Lung (tissue), 11 donors: ENCODE measurements at regions not wholly inside any gene's neighbourhood (a gene's known extent, or its start where the extent isn't known, plus 50 kb on each side); places are given as distances from the start of the nearest gene placed in this dataset.

ENCODE experiments used
- ATAC-seq: fragments of 200-7000 bp; cut with Tn5 transposase; one replicate; pipeline ENCODE4 v1.9.1; 2020; ENCODE audit warnings: moderate number of reproducible peaks; ENCODE audit not compliant: insufficient read depth, low FRiP score
- DNase-seq, 3 donors: peaks; one replicate each; pipeline ENCODE4 v3.0.0-alpha.2; 2013 to 2017
- H3K27ac ChIP-seq, 2 donors: one replicate each; pipeline ENCODE4 v1.5.1; 2013; ENCODE audit warnings: mild to moderate bottlenecking in 2 of 2, moderate library complexity in 2 of 2, control low read depth in 1 of 2, inconsistent platforms in 1 of 2, low read depth in 1 of 2, low read length in 1 of 2
- H3K27me3 ChIP-seq, 3 donors: one replicate each; pipeline ENCODE4 v1.5.1; 2013; ENCODE audit warnings: low read length in 2 of 3; ENCODE audit not compliant: control insufficient read depth in 3 of 3, insufficient read depth in 3 of 3
- H3K36me3 ChIP-seq, 4 donors: one replicate each; pipeline ENCODE4 v1.5.1; 2013; ENCODE audit warnings: low read length in 4 of 4, mild to moderate bottlenecking in 1 of 4, moderate library complexity in 1 of 4; ENCODE audit not compliant: control insufficient read depth in 4 of 4, insufficient read depth in 4 of 4
- H3K4me1 ChIP-seq, 5 donors: one replicate each; pipeline ENCODE4 v1.5.1; 2013; ENCODE audit warnings: low read length in 5 of 5, mild to moderate bottlenecking in 2 of 5, moderate library complexity in 1 of 5; ENCODE audit not compliant: control insufficient read depth in 5 of 5, insufficient read depth in 5 of 5
- H3K4me3 ChIP-seq: one replicate; pipeline ENCODE4 v1.5.1; 2013; ENCODE audit warnings: mild to moderate bottlenecking, control low read depth, moderate library complexity
- H3K9ac ChIP-seq, 2 donors: one replicate each; pipeline ENCODE4 v1.5.1; 2013; ENCODE audit warnings: low read length in 2 of 2, control low read depth in 1 of 2; ENCODE audit not compliant: insufficient read depth in 1 of 2
- H3K9me3 ChIP-seq, 4 donors: one replicate each; pipeline ENCODE4 v1.5.1; 2013; ENCODE audit warnings: low read length in 3 of 4, mild to moderate bottlenecking in 1 of 4, moderate library complexity in 1 of 4; ENCODE audit not compliant: control insufficient read depth in 4 of 4, insufficient read depth in 3 of 4
- CTCF ChIP-seq: IDR thresholded peaks from 2 replicates; pipeline ENCODE4 v1.5.1; 2012; ENCODE audit warnings: mild to moderate bottlenecking; ENCODE audit errors: control extremely low read depth, extremely low read depth
- WGBS, 2 donors: extraction: QIAGEN DNeasy Blood & Tissue Kit; methylation state at CpG; one replicate each; pipeline ENCODE4 v1.1.7; 2013; 5-methylcytosine and 5-hydroxymethylcytosine counted together
- donor health status: control.
- donor health status: control.
- donor health status: Bipolar disorder and iron deficiency.
- donor health status: healthy.
- donor health status: DM: yes; HTN: yes; CAD: no.

GRCh38 chr14:39851202-39851601 is 419.0 kb upstream of the FBXO33 start:
- Histone ChIP-seq H3K27ac (no peak overlapping the region), H3K4me3 (no peak overlapping the region), H3K27me3 (no peaks in the 10 kb centered on the region), H3K36me3 (no peaks in the 10 kb centered on the region), H3K9ac (no peak overlapping the region), H3K9me3 (no peaks in the 10 kb centered on the region), H3K4me1 (no peaks in the 10 kb centered on the region)
- WGBS, 2 donors = 47 to 60% methylated on average over 1 of the region's 1 CpG
- ATAC-seq (no peak), DNase-seq (no peak)
- no peak for TF ChIP-seq CTCF

GRCh38 chr14:39847852-39848251 is 415.6 kb upstream of the FBXO33 start:
- 76 to 89% methylated on average over 5 of the region's 5 CpGs for WGBS, 2 donors
- no peak overlapping the region for H3K9ac ChIP-seq
- ATAC-seq (no peak), DNase-seq (no peak)
- H3K27me3 ChIP-seq = no peaks in the 10 kb centered on the region
- no peak for TF ChIP-seq CTCF
- no peak overlapping the region for H3K4me3 ChIP-seq
- no peaks in the 10 kb centered on the region for H3K9me3 ChIP-seq
- no peak overlapping the region for H3K27ac ChIP-seq
- no peaks in the 10 kb centered on the region for H3K36me3 ChIP-seq
- H3K4me1 ChIP-seq = no peaks in the 10 kb centered on the region

- no peak for ATAC-seq
- Histone ChIP-seq H3K4me1 (no peaks in the 10 kb centered on the region), H3K36me3 (no peaks in the 10 kb centered on the region), H3K27me3 (no peaks in the 10 kb centered on the region), H3K27ac (no peak overlapping the region), H3K9me3 (no peaks in the 10 kb centered on the region), H3K9ac (no peak overlapping the region), H3K4me3 (no peak overlapping the region)
- no peak for DNase-seq
- no peak for TF ChIP-seq CTCF
Observed at GRCh38 chr14:39847194-39847593, 415.0 kb upstream of the FBXO33 start.

GRCh38 chr14:39843881-39844280 is 411.6 kb upstream of the FBXO33 start:
- H3K9ac ChIP-seq = no peak overlapping the region
- WGBS, 2 donors = 79 to 83% methylated on average over 5 of the region's 5 CpGs
- H3K9me3 ChIP-seq = no peaks in the 10 kb centered on the region
- no peak for TF ChIP-seq CTCF
- no peaks in the 10 kb centered on the region for H3K4me1 ChIP-seq
- H3K27me3 ChIP-seq = no peaks in the 10 kb centered on the region
- H3K27ac ChIP-seq = no peak overlapping the region
- no peak overlapping the region for H3K4me3 ChIP-seq
- no peak for DNase-seq
- no peaks in the 10 kb centered on the region for H3K36me3 ChIP-seq
- no peak for ATAC-seq
